ENCODE measurements at regions not wholly inside any gene's neighbourhood (a gene's known extent, or its start where the extent isn't known, plus 50 kb on each side); places are given as distances from the start of the nearest gene placed in this dataset.
"Not testable (repeated sequence)": the region's sequence is repeated elsewhere in the genome, so short reads cannot be mapped to it uniquely, and the experiment has no call there.

- H3K27ac ChIP-seq; DNase-seq; H3K36me3 ChIP-seq; H3K27me3 ChIP-seq; ATAC-seq; intact Hi-C loops (cut with DNase I); H3K4me1 ChIP-seq; H3K4me3 ChIP-seq: not testable (repeated sequence)
- peaks cover 0 to 36% (median 8%) of the 10 kb centered on the region in 11 donors for H3K9me3 ChIP-seq
- 41 to 42% methylated on average over 4 of the region's 4 CpGs for WGBS, 2 donors
Observed at GRCh38 chr13:16201202-16201601, 2980.4 kb downstream of the TUBA3C start.

- H3K27ac ChIP-seq; intact Hi-C loops (cut with DNase I); H3K36me3 ChIP-seq; H3K4me1 ChIP-seq; ATAC-seq; DNase-seq; H3K27me3 ChIP-seq; H3K4me3 ChIP-seq: not testable (repeated sequence)
- H3K9me3 ChIP-seq, result peaks cover 0 to 64% (median 20%) of the 10 kb centered on the region in 11 donors
- 50 to 51% methylated on average over 5 of the region's 6 CpGs for WGBS, 2 donors
Observed at GRCh38 chr13:16160609-16161008, 3021.0 kb downstream of the TUBA3C start.

DNA sequence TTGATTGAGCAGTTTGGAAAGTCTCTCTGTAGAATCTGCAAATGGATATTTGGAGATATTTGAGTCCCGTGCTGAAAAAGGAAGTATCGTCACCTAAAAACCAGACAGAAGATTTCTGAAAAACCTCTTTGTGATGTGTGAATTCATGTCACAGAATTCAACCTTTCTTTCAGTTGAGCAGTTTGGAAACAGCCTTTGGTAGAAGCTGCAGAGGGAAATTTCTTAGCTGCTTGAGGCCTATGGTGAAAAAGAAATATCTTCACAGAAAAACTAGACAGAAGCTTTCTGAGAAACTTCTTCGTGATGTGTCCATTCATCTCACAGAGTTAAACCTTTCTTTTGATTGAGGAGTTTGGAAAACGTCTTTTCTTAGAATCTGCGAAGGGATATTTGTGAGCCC is 3022.7 kb downstream of the TUBA3C start:
- DNase-seq; H3K4me3 ChIP-seq; H3K27me3 ChIP-seq; intact Hi-C loops (cut with DNase I); ATAC-seq; H3K4me1 ChIP-seq; H3K36me3 ChIP-seq; H3K27ac ChIP-seq: not testable (repeated sequence)
- peaks cover 0 to 60% (median 23%) of the 10 kb centered on the region in 11 donors for H3K9me3 ChIP-seq
- 81% methylated on average over 2 of the region's 5 CpGs; no CpG with 5 or more reads in 1 of the 2 donors for WGBS, 2 donors

DNA sequence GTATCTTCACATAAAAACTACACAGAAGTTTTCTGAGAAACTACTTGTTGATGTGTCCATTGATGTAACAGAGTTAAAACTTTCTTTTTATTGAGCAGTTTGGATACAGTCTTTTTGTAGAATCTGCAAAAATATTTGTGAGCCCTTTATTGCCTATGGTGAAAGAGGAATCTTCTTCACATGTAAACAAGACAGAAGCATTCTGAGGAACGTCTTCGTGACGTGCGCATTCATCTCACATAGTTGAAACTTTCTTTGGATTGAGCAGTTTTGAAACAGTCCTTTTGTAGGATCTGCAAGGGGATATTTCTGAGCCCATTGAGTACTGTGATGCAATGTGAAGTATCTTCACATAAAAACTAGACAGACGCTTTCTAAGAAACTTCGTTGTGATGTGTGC is 3023.6 kb downstream of the TUBA3C start:
- DNase-seq; H3K27ac ChIP-seq; H3K4me3 ChIP-seq; intact Hi-C loops (cut with DNase I); H3K27me3 ChIP-seq; ATAC-seq; H3K4me1 ChIP-seq; H3K36me3 ChIP-seq: not testable (repeated sequence)
- H3K9me3 ChIP-seq, result peaks cover 0 to 57% (median 26%) of the 10 kb centered on the region in 11 donors
- 39 to 52% methylated on average over 4 to 5 of the region's 6 CpGs for WGBS, 2 donors

DNA sequence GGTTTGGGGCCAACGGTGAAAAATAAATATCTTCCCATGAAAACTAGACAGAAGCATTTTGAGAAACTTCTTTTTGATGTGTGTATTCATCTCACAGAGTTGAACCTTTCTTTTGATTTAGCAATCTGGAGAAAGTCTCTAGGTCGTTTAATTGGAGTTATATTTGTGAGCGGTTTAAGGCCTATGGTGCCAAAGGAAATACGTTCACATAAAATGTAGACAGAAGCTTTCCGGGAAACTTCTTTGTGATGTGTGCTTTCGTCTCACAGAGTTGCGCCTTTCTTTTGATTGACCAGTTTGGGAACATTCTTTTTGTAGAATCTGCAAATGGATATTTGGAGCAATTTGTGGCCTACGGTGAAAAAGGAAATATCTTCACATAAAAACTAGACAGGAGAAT is 3028.8 kb downstream of the TUBA3C start:
- H3K27ac ChIP-seq; H3K4me3 ChIP-seq; H3K4me1 ChIP-seq; H3K27me3 ChIP-seq; intact Hi-C loops (cut with DNase I); DNase-seq; H3K36me3 ChIP-seq; ATAC-seq: not testable (repeated sequence)
- peaks cover 2 to 66% (median 24%) of the 10 kb centered on the region in 11 donors for H3K9me3 ChIP-seq
- 73 to 88% methylated on average over 6 to 7 of the region's 8 CpGs for WGBS, 2 donors

DNA sequence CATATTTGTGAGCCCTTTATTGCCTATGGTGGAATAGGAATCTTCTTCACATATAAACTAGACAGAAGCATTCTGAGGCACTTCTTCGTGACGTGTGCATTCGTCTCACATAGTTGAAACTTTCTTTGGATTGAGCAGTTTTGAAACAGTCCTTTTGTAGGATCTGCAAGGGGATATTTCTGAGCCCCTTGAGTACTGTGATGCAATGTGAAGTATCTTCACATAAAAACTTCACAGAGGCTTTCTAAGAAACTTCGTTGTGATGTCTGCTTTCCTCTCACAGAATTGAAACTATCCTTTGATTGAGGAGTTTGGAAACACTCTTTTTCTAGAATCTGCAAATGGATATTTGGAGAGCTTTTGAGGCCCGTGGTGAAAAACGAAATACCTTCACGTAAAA is 3030.3 kb downstream of the TUBA3C start:
- intact Hi-C loops (cut with DNase I); H3K4me3 ChIP-seq; DNase-seq; H3K36me3 ChIP-seq; H3K4me1 ChIP-seq; H3K27me3 ChIP-seq; ATAC-seq; H3K27ac ChIP-seq: not testable (repeated sequence)
- WGBS, 2 donors, result 56 to 65% methylated on average over 5 of the region's 7 CpGs
- peaks cover 2 to 66% (median 28%) of the 10 kb centered on the region in 11 donors for H3K9me3 ChIP-seq

DNA sequence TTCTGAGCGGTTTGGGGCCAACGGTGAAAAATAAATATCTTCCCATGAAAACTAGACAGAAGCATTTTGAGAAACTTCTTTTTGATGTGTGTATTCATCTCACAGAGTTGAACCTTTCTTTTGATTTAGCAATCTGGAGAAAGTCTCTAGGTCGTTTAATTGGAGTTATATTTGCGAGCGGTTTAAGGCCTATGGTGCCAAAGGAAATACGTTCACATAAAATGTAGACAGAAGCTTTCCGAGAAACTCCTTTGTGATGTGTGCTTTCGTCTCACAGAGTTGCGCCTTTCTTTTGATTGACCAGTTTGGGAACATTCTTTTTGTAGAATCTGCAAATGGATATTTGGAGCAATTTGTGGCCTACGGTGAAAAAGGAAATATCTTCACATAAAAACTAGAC is 3032.2 kb downstream of the TUBA3C start:
- DNase-seq; intact Hi-C loops (cut with DNase I); H3K4me1 ChIP-seq; H3K4me3 ChIP-seq; H3K27me3 ChIP-seq; H3K36me3 ChIP-seq; ATAC-seq; H3K27ac ChIP-seq: not testable (repeated sequence)
- 75 to 77% methylated on average over 5 to 7 of the region's 10 CpGs for WGBS, 2 donors
- peaks cover 4 to 79% (median 38%) of the 10 kb centered on the region in 11 donors for H3K9me3 ChIP-seq

- ATAC-seq; H3K4me1 ChIP-seq; H3K4me3 ChIP-seq; DNase-seq; intact Hi-C loops (cut with DNase I); H3K27me3 ChIP-seq; H3K36me3 ChIP-seq; H3K27ac ChIP-seq: not testable (repeated sequence)
- WGBS, 2 donors, result 18 to 22% methylated on average over 1 of the region's 5 CpGs
- peaks cover 0 to 73% (median 32%) of the 10 kb centered on the region in 11 donors for H3K9me3 ChIP-seq
Observed at GRCh38 chr13:16145652-16146051, 3036.0 kb downstream of the TUBA3C start.

- peaks cover 0 to 51% (median 26%) of the 10 kb centered on the region in 11 donors for H3K9me3 ChIP-seq
- intact Hi-C loops (cut with DNase I); H3K27me3 ChIP-seq; ATAC-seq; H3K4me1 ChIP-seq; DNase-seq; H3K4me3 ChIP-seq; H3K27ac ChIP-seq; H3K36me3 ChIP-seq: not testable (repeated sequence)
- WGBS, 2 donors, result 54 to 55% methylated on average over 6 to 9 of the region's 10 CpGs
Observed at GRCh38 chr13:16141361-16141760, 3040.3 kb downstream of the TUBA3C start.

GRCh38 chr13:16136846-16137245 is 3044.8 kb downstream of the TUBA3C start:
- H3K4me3 ChIP-seq; H3K36me3 ChIP-seq; H3K27ac ChIP-seq; H3K4me1 ChIP-seq; intact Hi-C loops (cut with DNase I); H3K27me3 ChIP-seq; ATAC-seq; DNase-seq: not testable (repeated sequence)
- H3K9me3 ChIP-seq, result peaks cover 0 to 43% (median 15%) of the 10 kb centered on the region in 11 donors
- WGBS, 2 donors, result 38 to 42% methylated on average over 2 of the region's 2 CpGs

DNA sequence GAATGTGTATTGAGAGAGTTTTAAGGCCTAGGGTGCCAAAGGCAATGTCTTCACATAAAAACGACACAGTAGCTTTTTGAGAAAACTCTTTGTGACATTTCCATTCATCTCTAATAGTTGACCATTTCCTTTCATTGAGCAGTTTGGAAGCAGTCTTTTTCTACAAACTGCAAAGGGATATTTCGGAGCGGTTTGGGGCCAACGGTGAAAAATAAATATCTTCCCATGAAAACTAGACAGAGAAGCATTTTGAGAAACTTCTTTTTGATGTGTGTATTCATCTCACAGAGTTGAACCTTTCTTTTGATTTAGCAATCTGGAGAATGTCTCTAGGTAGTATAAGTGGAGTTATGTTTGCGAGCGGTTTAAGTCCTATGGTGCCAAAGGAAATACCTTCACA is 3052.9 kb downstream of the TUBA3C start:
- H3K9me3 ChIP-seq, result peaks cover 0 to 55% (median 18%) of the 10 kb centered on the region in 11 donors
- intact Hi-C loops (cut with DNase I); ATAC-seq; DNase-seq; H3K27me3 ChIP-seq; H3K36me3 ChIP-seq; H3K4me1 ChIP-seq; H3K4me3 ChIP-seq; H3K27ac ChIP-seq: not testable (repeated sequence)
- 80 to 84% methylated on average over 5 of the region's 6 CpGs for WGBS, 2 donors

GRCh38 chr13:16113391-16113790 is 3068.2 kb downstream of the TUBA3C start:
- H3K27me3 ChIP-seq; DNase-seq; H3K4me1 ChIP-seq; ATAC-seq; H3K27ac ChIP-seq; H3K4me3 ChIP-seq; intact Hi-C loops (cut with DNase I); H3K36me3 ChIP-seq: not testable (repeated sequence)
- H3K9me3 ChIP-seq, result peaks cover 0 to 41% (median 18%) of the 10 kb centered on the region in 11 donors
- WGBS, 2 donors, result 46 to 51% methylated on average over 6 of the region's 6 CpGs
